T-helper 2 cell treated with Interferon-gamma antibody and Interleukin-4, amounts not matched to agents 5 μg/mL and 100 μg/mL, for 36 hours (primary cell): ENCODE measurements at regions not wholly inside any gene's neighbourhood (a gene's known extent, or its start where the extent isn't known, plus 50 kb on each side); places are given as distances from the start of the nearest gene placed in this dataset.
"Not testable (repeated sequence)": the region's sequence is repeated elsewhere in the genome, so short reads cannot be mapped to it uniquely, and the experiment has no call there.

Experiments
- DNase-seq: peaks from one replicate; pipeline ENCODE4 v3.0.0; 2021; ENCODE audit warnings: low spot score
- H3K27ac Mint-ChIP-seq: one replicate; pipeline ENCODE4 v1.8.0; 2021; ENCODE audit warnings: mild to moderate bottlenecking, mixed read lengths
- H3K27me3 Mint-ChIP-seq: one replicate; pipeline ENCODE4 v1.8.0; 2021; ENCODE audit warnings: low read depth, mixed read lengths
- H3K36me3 Mint-ChIP-seq: one replicate; pipeline ENCODE4 v1.8.0; 2021; ENCODE audit warnings: low read depth, mixed read lengths
- H3K4me1 Mint-ChIP-seq: one replicate; pipeline ENCODE4 v1.8.0; 2021; ENCODE audit warnings: low read depth, mixed read lengths
- H3K4me3 Mint-ChIP-seq: one replicate; pipeline ENCODE4 v1.8.0; 2022; ENCODE audit warnings: mild to moderate bottlenecking, moderate library complexity, mixed read lengths
- H3K9me3 Mint-ChIP-seq: one replicate; pipeline ENCODE4 v1.8.0; 2021; ENCODE audit warnings: mixed read lengths

DNA sequence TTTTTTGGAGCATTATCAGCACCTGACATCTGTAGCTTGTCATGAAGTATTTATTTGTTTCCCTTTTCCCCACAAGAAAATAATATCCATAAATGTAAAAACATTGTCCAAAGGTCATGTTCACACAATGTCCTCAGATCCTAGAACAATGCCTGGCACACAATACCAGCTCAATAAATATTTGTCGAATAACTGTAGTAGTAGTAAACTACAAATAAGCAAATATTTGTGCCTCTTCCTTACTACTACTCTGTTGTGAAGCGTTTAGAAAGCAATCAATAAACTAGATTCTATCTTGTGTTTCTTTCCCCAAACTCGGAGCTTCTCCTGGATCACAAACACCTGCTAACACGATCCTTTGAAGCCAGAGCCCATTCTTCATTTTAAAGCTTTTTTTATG lies 459.6 kb upstream of the NECTIN3 start:
- Mint-ChIP-seq H3K27ac (no peak overlapping the region), H3K27me3 (no peaks in the 10 kb centered on the region), H3K9me3 (no peaks in the 10 kb centered on the region), H3K4me3 (no peak overlapping the region), H3K4me1 (no peaks in the 10 kb centered on the region), H3K36me3 (no peaks in the 10 kb centered on the region)
- no peak for DNase-seq

DNA sequence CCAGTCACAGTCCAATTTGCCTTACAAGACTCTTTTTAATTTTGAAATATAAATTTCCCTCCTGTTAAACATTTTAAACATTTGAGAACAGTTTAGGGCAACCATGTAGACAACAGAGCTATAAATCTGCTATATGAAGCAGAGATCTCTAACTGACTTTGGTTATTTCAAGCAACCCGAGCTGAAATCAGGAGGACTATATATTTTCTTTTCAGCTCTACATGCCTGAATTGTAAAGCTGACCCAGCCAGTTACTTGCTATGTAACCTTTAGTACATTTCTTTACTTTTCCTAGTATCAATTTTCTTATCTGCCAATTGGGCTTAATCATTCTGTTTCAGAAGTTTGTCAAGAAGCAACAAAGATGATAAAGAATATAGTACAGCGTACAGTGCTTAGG lies 457.4 kb upstream of the NECTIN3 start:
- Mint-ChIP-seq H3K4me1 (no peaks in the 10 kb centered on the region), H3K36me3 (no peaks in the 10 kb centered on the region), H3K27ac (no peak overlapping the region), H3K27me3 (no peaks in the 10 kb centered on the region), H3K9me3 (no peaks in the 10 kb centered on the region), H3K4me3 (no peak overlapping the region)
- no peak for DNase-seq

DNA sequence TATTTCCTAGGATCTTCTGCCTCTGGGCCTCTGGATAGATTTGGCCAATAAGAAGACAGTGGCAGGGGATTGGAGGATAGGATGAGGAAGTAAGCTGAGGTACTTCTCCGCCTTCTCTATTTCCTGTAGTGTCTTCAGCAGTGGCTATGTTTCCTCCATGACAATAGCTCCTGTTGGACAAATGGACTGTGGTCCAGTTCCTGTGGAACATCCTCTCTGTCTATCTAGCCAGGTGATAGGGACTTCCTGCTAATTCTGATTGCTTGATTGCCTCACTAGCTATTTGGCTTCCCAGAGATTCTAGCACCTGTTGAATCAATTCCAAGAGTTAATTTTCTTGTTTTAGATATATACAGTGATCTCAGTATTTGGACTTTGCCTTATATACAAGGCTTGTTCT lies 456.2 kb upstream of the NECTIN3 start:
- H3K27ac Mint-ChIP-seq, result no peak overlapping the region
- H3K27me3 Mint-ChIP-seq, result no peaks in the 10 kb centered on the region
- DNase-seq, result no peak
- H3K4me3 Mint-ChIP-seq, result no peak overlapping the region
- no peaks in the 10 kb centered on the region for H3K4me1 Mint-ChIP-seq
- H3K36me3 Mint-ChIP-seq, result no peaks in the 10 kb centered on the region
- H3K9me3 Mint-ChIP-seq, result no peaks in the 10 kb centered on the region

DNA sequence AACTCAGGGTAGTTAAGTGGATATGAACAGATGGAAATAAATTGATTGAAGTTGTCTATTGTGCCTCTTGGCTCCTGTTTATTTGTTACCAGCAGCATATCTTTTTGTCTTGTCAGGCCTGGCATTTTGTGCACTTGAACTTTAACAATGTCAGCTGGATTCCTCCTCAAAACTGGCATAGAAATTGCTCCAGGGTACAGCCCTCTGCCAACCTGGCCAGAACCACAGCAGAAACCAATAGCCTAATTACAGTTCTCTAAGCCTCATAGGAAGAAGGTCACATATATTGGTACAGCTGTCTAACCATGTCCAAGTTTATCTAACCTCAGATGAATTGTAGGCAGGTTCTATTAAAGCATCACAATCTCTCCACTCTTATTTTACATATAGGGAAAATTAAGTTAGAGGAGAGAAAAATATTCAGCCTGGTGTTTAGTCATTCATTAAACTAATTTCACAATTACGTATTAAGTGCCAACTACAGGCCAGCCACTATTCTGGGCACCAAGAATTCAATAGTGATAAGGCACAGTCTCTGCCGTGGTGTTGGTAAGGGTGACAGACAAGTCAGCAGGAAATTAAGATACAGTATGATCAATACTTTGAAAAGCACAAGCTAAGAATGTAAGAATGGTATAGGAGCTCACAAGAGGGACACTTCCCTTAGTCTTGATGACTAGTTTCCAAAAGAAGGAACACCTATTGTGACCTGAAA lies 452.9 kb upstream of the NECTIN3 start:
- Mint-ChIP-seq H3K27ac (no peak overlapping the region), H3K4me1 (no peaks in the 10 kb centered on the region), H3K4me3 (no peak overlapping the region), H3K9me3 (no peaks in the 10 kb centered on the region), H3K36me3 (no peaks in the 10 kb centered on the region), H3K27me3 (no peaks in the 10 kb centered on the region)
- no peak for DNase-seq

DNA sequence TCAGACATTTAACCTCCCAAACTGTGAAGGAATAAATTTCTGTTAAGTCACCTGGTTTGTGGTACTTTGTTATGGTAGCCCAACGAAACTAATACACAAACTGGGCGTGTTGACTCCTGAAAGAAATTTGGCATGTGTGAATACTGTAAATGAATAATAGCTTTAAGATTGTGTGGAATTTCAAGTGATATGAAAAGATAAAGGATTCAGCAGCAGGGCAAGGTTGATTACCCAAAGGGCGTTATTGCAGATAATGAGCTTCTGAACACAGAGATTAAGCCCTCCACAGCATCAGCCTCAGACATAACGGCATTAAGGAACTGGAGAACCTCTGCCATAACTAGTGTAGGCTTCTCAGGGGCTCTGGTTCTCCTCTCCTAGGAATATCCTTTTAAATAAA lies 451.5 kb upstream of the NECTIN3 start:
- Mint-ChIP-seq H3K27me3 (no peaks in the 10 kb centered on the region), H3K4me1 (no peaks in the 10 kb centered on the region), H3K27ac (no peak overlapping the region), H3K4me3 (no peak overlapping the region), H3K36me3 (no peaks in the 10 kb centered on the region), H3K9me3 (no peaks in the 10 kb centered on the region)
- no peak for DNase-seq

DNA sequence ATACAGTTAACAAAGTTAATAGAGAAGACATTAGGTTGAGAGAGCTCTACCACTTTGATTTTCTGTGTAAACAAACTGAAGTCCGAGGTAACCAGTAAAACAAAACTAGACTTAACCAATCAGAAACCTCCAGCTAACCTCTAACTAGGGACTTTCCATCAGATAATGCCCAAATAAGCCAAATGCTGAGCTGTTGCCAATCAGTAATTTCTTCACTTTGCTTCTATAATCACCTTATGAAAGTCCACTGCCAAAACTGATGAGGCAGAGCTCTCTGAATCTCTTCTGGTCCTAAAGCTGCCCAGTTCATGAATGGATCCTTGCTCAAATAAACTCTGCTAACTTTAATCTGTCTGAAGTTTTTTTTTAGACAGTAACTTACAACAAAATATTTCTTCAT lies 448.0 kb upstream of the NECTIN3 start:
- DNase-seq, result no peak
- Mint-ChIP-seq H3K36me3 (no peaks in the 10 kb centered on the region), H3K27me3 (no peaks in the 10 kb centered on the region), H3K4me1 (peaks cover 5% of the 10 kb centered on the region), H3K4me3 (no peak overlapping the region), H3K27ac (no peak overlapping the region), H3K9me3 (no peaks in the 10 kb centered on the region)

DNA sequence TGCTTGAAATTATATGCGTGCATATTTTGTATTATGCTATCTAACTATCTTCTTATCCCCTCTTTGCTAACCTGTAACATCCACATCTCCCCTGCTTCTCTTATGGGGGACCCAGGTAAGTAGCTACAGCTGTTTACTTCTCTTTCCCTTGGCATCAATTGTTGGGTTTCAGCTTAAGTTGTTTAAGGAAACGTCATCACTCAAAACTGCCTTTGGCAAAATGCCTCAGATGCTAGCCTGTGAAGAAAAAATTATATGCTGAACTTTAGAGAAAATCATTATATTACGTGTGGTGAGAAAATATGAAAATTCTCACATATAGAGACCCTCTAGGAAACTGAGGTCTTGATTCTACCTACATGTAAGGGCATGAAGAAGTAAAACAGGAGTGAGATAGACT lies 447.0 kb upstream of the NECTIN3 start:
- Mint-ChIP-seq H3K4me3 (no peak overlapping the region), H3K27ac (no peak overlapping the region), H3K9me3 (no peaks in the 10 kb centered on the region), H3K36me3 (no peaks in the 10 kb centered on the region), H3K27me3 (no peaks in the 10 kb centered on the region), H3K4me1 (peaks cover 5% of the 10 kb centered on the region)
- no peak for DNase-seq

DNA sequence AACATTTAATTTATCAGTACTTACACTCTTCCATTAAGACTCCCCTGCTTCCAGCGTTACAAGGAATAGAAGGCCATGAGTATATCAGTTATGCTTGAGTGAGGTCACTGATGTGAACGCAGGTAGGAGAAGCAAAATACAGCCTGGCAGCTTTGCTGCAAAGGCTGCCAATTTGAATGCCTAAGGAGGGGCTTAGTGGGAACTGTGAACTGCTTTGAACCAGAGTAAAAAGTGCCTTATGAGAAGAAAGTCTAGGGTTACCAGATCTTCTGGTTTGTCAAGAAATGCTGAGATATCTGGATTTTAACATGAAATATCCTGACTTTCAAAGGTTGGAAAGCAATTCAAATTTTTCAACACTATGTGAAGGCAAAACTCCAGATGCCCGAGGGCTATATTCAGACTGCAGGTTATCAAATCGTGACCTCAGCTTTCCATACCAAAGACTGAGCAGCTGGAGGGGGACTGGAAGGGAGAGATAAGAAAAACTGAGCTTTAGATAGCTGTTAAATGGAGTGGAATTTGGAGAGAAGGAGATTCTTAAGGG lies 446.3 kb upstream of the NECTIN3 start:
- Mint-ChIP-seq H3K36me3 (no peaks in the 10 kb centered on the region), H3K4me1 (peaks cover 5% of the 10 kb centered on the region), H3K27ac (no peak overlapping the region), H3K9me3 (no peaks in the 10 kb centered on the region), H3K27me3 (no peaks in the 10 kb centered on the region), H3K4me3 (no peak overlapping the region)
- no peak for DNase-seq

DNA sequence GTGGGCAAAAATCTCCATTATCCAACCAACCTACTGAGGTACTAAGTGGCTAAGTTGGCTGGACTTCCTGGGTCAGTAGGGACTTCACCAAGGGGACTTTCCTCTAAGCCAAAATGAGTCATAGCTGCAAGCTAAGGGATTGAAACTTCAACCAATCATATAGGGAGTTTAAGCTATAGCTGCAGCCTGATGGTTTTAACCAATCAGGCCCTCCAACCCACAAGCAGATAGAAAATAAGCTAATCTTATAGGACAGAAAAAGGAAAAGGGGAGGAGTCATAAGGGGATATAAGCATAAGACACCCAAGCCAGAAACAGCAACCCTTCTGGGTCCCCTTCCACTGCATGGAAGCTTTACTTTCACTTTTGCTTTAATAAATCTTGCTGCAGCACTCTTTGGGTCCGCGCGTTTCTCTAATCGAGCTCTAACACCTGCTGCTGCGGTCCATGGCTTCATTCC lies 444.9 kb upstream of the NECTIN3 start:
- not testable (repeated sequence) for H3K4me1 Mint-ChIP-seq, H3K27me3 Mint-ChIP-seq, DNase-seq, H3K27ac Mint-ChIP-seq, H3K9me3 Mint-ChIP-seq, H3K36me3 Mint-ChIP-seq
- H3K4me3 Mint-ChIP-seq, result peak overlapping the region; percentile 32

DNA sequence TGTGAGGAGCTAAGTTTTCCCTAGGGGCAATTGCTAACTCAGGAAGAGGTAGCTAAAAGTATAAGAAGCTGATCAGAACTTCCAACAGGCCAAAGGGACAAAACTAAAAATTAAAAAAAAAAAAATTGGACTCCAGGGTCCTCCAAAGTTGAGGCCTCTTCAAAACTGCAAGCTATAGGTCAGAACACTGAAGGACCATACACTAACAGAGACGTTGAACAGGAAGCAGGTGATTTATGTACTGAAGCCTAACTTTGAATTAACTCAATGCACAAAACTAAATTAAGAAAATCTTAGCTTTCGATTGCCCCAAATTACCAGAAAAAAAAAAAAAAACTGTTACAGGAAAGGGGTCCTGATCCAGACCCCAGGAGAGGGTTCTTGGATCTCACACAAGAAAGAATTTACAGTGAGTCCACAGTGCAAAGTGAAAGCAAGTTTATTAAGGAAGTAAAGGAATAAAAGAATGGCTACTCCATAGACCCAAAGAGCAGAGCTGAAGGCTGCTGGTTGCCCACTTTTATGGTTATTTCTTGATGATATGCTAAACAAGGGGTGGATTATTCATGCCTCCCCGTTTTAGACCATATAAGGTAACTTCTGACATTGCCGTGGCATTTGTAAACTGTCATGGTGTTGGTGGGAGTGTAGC lies 442.8 kb upstream of the NECTIN3 start:
- no peaks in the 10 kb centered on the region for H3K27me3 Mint-ChIP-seq
- no peaks in the 10 kb centered on the region for H3K36me3 Mint-ChIP-seq
- H3K27ac Mint-ChIP-seq, result no peak overlapping the region
- no peaks in the 10 kb centered on the region for H3K9me3 Mint-ChIP-seq
- H3K4me3 Mint-ChIP-seq, result no peak overlapping the region
- no peak for DNase-seq
- H3K4me1 Mint-ChIP-seq, result peaks cover 5% of the 10 kb centered on the region

DNA sequence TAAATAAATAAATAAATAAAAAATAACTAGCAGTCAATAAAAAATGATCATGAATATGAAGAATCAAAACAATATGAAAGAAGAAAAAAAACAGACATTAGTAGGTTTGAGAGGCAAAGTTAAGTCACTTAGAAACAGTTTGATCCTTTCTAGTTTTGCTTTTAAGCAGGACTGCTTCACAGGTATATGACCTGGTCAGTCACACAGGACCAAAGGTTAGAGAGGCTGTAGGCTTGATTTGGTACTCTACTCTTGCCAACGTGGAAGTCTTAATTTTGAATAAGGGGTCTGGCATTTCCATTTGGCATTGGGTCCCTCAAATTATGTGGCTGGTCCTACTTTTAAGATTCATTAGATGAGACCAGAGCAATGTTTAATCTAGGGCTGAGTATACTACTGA lies 441.7 kb upstream of the NECTIN3 start:
- no peak overlapping the region for H3K27ac Mint-ChIP-seq
- H3K27me3 Mint-ChIP-seq, result no peaks in the 10 kb centered on the region
- DNase-seq, result no peak
- no peaks in the 10 kb centered on the region for H3K9me3 Mint-ChIP-seq
- peaks cover 5% of the 10 kb centered on the region for H3K4me1 Mint-ChIP-seq
- no peaks in the 10 kb centered on the region for H3K36me3 Mint-ChIP-seq
- no peak overlapping the region for H3K4me3 Mint-ChIP-seq

DNA sequence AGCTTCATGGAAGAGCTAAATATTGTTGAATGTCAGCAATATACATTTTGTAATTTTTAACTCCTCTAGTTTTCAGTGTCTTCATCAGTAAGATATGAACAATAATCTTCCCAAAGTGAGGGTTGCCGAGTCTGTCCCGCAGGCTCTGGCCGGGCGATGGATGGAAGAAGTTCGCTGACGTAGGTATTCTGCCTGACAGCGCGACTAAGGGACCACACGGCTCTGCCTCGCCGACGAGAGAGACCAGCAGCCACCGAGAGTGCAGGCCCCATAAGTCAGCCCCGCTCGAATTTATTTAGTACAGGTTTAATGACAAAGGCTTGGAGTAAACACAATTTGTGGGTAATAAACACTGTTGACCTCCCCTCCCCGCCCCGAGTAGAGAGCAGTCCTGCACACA lies 427.4 kb upstream of the NECTIN3 start:
- H3K27me3 Mint-ChIP-seq, result no peaks in the 10 kb centered on the region
- no peaks in the 10 kb centered on the region for H3K9me3 Mint-ChIP-seq
- DNase-seq, result no peak
- no peaks in the 10 kb centered on the region for H3K4me1 Mint-ChIP-seq
- H3K4me3 Mint-ChIP-seq, result no peak overlapping the region
- H3K36me3 Mint-ChIP-seq, result no peaks in the 10 kb centered on the region
- no peak overlapping the region for H3K27ac Mint-ChIP-seq

DNA sequence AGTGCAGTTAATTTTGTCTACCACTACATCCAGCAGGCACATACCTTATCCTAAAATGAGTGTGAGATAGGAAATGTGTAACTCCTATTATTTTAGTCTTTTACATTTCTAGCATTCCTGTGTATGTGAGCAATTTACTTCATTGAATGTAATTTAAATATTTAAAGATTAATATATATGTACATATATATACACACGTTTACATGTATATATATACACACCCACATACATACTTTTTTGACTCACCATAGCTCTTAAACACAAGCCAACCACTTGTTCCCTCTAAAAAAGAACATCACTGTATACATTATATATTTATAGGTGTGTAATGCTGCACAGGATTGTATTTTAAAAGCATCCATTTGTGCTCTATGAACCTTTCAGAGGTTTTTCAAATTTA lies 425.6 kb upstream of the NECTIN3 start:
- Mint-ChIP-seq H3K36me3 (no peaks in the 10 kb centered on the region), H3K9me3 (no peaks in the 10 kb centered on the region), H3K4me1 (no peaks in the 10 kb centered on the region), H3K27me3 (no peaks in the 10 kb centered on the region), H3K27ac (no peak overlapping the region), H3K4me3 (no peak overlapping the region)
- no peak for DNase-seq

DNA sequence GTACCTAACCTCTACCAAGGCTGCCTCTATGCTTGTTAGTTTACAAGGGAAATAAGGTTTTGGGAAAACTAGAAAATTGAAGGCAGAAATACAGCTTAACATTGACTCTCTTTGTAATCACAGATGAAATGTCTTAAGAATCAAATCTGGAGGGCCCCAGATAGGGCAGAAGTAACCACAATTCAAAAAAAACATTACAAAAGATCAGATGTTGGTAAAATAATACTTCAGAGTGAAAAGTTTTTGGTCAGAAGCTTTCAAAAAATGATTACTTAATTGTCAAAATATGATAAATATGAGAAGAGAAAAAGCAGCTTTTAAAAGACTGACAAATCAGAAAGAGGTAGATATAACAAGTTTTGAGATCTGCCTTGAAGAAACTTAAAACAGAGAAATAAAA lies 425.1 kb upstream of the NECTIN3 start:
- no peaks in the 10 kb centered on the region for H3K27me3 Mint-ChIP-seq
- no peaks in the 10 kb centered on the region for H3K36me3 Mint-ChIP-seq
- H3K4me3 Mint-ChIP-seq, result no peak overlapping the region

DNA sequence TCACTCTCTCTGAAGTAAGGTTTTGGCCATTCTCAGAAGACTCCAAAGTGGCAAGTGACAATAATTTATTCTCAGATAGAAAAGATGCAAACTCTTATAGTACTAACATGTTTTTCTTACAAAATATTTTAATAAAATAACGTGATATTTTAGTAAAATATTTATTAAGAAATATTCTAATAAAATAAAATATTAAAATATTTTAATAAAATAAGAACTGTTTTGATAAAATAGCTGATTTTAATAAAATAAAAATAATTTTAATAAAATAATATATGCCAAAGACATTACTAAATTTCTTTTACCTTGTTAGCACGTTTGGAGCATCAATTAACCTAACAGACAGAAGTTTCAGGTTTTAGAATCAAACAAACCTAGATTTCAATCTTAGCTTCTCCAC lies 424.0 kb upstream of the NECTIN3 start:
- Mint-ChIP-seq H3K27me3 (no peaks in the 10 kb centered on the region), H3K9me3 (no peaks in the 10 kb centered on the region), H3K27ac (no peak overlapping the region)

More for the DNA sequence above, 425.1 kb upstream of the NECTIN3 start:
- DNase-seq, result no peak
- no peak overlapping the region for H3K27ac Mint-ChIP-seq
- H3K9me3 Mint-ChIP-seq, result no peaks in the 10 kb centered on the region
- H3K4me1 Mint-ChIP-seq, result no peaks in the 10 kb centered on the region

More for the DNA sequence above, 424.0 kb upstream of the NECTIN3 start:
- no peaks in the 10 kb centered on the region for H3K36me3 Mint-ChIP-seq
- H3K4me3 Mint-ChIP-seq, result no peak overlapping the region
- no peak for DNase-seq
- no peaks in the 10 kb centered on the region for H3K4me1 Mint-ChIP-seq
